Thoracic aorta (tissue), 2 donors: ENCODE measurements at regions not wholly inside any gene's neighbourhood (a gene's known extent, or its start where the extent isn't known, plus 50 kb on each side); places are given as distances from the start of the nearest gene placed in this dataset.
"Not testable (repeated sequence)": the region's sequence is repeated elsewhere in the genome, so short reads cannot be mapped to it uniquely, and the experiment has no call there.

Experiments
- ATAC-seq: fragments of 150-250 bp; one replicate; pipeline ENCODE4 v1.8.0; 2017; ENCODE audit warnings: low read depth; ENCODE audit not compliant: insufficient number of reproducible peaks, low FRiP score
- DNase-seq: peaks from one replicate; pipeline ENCODE4 v3.0.0-alpha.2; 2020; ENCODE audit warnings: low spot score
- H3K27ac ChIP-seq, 2 donors: fragments of 200-600 bp; sonication (generic); 1 replicate in 1 of 2; 2 replicates in 1 of 2; pipeline ENCODE4 v1.5.1; 2016; ENCODE audit warnings: mild to moderate bottlenecking in 2 of 2, moderate library complexity in 2 of 2
- H3K27me3 ChIP-seq: fragments of 200-600 bp; sonication (generic); replicated peaks from 2 replicates; pipeline ENCODE4 v1.6.0; 2016; ENCODE audit warnings: mild to moderate bottlenecking; ENCODE audit not compliant: insufficient read depth
- H3K36me3 ChIP-seq: fragments of 200-600 bp; sonication (generic); one replicate; pipeline ENCODE4 v1.5.1; 2016
- H3K4me1 ChIP-seq, 2 donors: fragments of 200-600 bp; sonication (generic); 1 replicate in 1 of 2; 2 replicates in 1 of 2; pipeline versions ENCODE4 v1.5.1 to v1.6.0; 2016; ENCODE audit warnings: low read depth in 2 of 2, mild to moderate bottlenecking in 1 of 2; ENCODE audit not compliant: control insufficient read depth in 1 of 2
- H3K4me3 ChIP-seq: fragments of 200-600 bp; sonication (generic); 2 replicates; pipeline ENCODE4 v1.5.1; 2016; ENCODE audit warnings: mild to moderate bottlenecking
- H3K9me3 ChIP-seq: fragments of 200-600 bp; sonication (generic); 2 replicates; pipeline ENCODE4 v1.5.1; 2016
- CTCF ChIP-seq: fragments of 200-600 bp; sonication (generic); IDR thresholded peaks from one replicate; pipeline ENCODE4 v1.5.1; 2019; ENCODE audit warnings: antibody characterized with exemption

GRCh38 chr3:61466357-61466756 is 95.0 kb upstream of the PTPRG start:
- Histone ChIP-seq H3K36me3 (no peaks in the 10 kb centered on the region), H3K4me3 (no peak overlapping the region), H3K4me1 (no peaks in the 10 kb centered on the region), H3K27me3 (no peaks in the 10 kb centered on the region), H3K9me3 (no peaks in the 10 kb centered on the region), H3K27ac (no peak overlapping the region)
- DNase-seq (no peak), ATAC-seq (no peak)
- TF ChIP-seq CTCF: no peak

GRCh38 chr3:61483997-61484396 is 77.4 kb upstream of the PTPRG start:
- Histone ChIP-seq H3K4me1 (no peaks in the 10 kb centered on the region), H3K36me3 (no peaks in the 10 kb centered on the region), H3K4me3 (no peak overlapping the region), H3K27ac (no peak overlapping the region), H3K27me3 (no peaks in the 10 kb centered on the region), H3K9me3 (no peaks in the 10 kb centered on the region)
- ATAC-seq (no peak), DNase-seq (no peak)
- no peak for TF ChIP-seq CTCF

GRCh38 chr3:61493339-61493738 is 68.0 kb upstream of the PTPRG start:
- Histone ChIP-seq H3K4me1 (no peaks in the 10 kb centered on the region), H3K9me3 (no peaks in the 10 kb centered on the region), H3K4me3 (no peak overlapping the region), H3K27me3 (no peaks in the 10 kb centered on the region), H3K27ac (no peak overlapping the region), H3K36me3 (no peaks in the 10 kb centered on the region)
- no peak for TF ChIP-seq CTCF
- ATAC-seq (no peak), DNase-seq (no peak)

GRCh38 chr3:61494309-61494708 is 67.1 kb upstream of the PTPRG start:
- not testable (repeated sequence) for DNase-seq, H3K9me3 ChIP-seq, ATAC-seq, H3K27me3 ChIP-seq, H3K36me3 ChIP-seq, H3K4me1 ChIP-seq, H3K27ac ChIP-seq, H3K4me3 ChIP-seq

- H3K4me1 ChIP-seq: no peaks in the 10 kb centered on the region
- TF ChIP-seq CTCF: no peak
- no peaks in the 10 kb centered on the region for H3K36me3 ChIP-seq
- H3K27ac ChIP-seq: no peak overlapping the region
- no peak overlapping the region for H3K4me3 ChIP-seq
- peaks cover 3% of the 10 kb centered on the region for H3K9me3 ChIP-seq
- DNase-seq: no peak
- no peak for ATAC-seq
- H3K27me3 ChIP-seq: no peaks in the 10 kb centered on the region
These were observed 63.9 kb upstream of the PTPRG start for GRCh38 chr3:61497463-61497862.

- H3K27ac ChIP-seq: no peak overlapping the region
- no peaks in the 10 kb centered on the region for H3K36me3 ChIP-seq
- no peak for DNase-seq
- peaks cover 3% of the 10 kb centered on the region for H3K9me3 ChIP-seq
- no peaks in the 10 kb centered on the region for H3K4me1 ChIP-seq
- ATAC-seq: no peak
- no peak for TF ChIP-seq CTCF
- H3K27me3 ChIP-seq: no peaks in the 10 kb centered on the region
- H3K4me3 ChIP-seq: no peak overlapping the region
These were observed 56.2 kb upstream of the PTPRG start for GRCh38 chr3:61505197-61505596.
